GM12892 (cell line): ENCODE measurements at regions not wholly inside any gene's neighbourhood (a gene's known extent, or its start where the extent isn't known, plus 50 kb on each side); places are given as distances from the start of the nearest gene placed in this dataset.

Experiments
- DNase-seq: peaks from one replicate; pipeline ENCODE4 v3.0.0; 2011; ENCODE audit not compliant: insufficient read length
- FAIRE-seq: peaks from 2 replicates; lab custom pipeline; 2011; peaks lifted over from hg19 to GRCh38; lab: Jason Lieb, UNC
- POLR2A ChIP-seq: IDR thresholded peaks from 2 replicates; pipeline ENCODE4 v1.6.1; 2011; ENCODE audit warnings: low read depth, low read length, control low read depth
- POLR2AphosphoS5 ChIP-seq: IDR thresholded peaks from 2 replicates; pipeline ENCODE4 v1.6.1; 2011; ENCODE audit warnings: low read depth, low read length, control low read depth
- TAF1 ChIP-seq: IDR thresholded peaks from 2 replicates; pipeline ENCODE4 v1.6.1; 2011; ENCODE audit warnings: low read depth, mild to moderate bottlenecking, control low read depth, low read length, borderline replicate concordance

DNA sequence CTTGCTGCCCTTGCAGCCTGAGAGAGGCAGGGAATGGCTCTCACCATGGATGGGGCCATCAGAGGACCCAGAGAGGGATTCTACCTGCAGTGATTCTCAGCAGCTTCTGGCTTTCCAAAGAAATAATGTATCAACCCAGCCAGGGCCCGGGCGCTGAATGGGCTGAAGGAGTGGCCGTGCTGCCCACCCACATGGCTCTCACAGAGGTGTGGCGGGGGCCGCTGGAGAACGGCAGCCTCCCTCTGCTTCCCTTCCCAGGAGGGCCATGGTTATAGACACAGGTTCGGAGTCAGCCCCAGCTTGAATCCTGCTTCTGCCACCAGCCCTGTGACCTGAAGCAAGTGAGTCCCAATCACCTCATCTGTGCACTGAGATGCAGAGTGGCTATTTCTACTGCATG is 82.7 kb downstream of the THAP12 start:
- FAIRE-seq (no peak), DNase-seq (no peak)
- TF ChIP-seq POLR2A: no peak
- no peak for TF ChIP-seq POLR2AphosphoS5

DNA sequence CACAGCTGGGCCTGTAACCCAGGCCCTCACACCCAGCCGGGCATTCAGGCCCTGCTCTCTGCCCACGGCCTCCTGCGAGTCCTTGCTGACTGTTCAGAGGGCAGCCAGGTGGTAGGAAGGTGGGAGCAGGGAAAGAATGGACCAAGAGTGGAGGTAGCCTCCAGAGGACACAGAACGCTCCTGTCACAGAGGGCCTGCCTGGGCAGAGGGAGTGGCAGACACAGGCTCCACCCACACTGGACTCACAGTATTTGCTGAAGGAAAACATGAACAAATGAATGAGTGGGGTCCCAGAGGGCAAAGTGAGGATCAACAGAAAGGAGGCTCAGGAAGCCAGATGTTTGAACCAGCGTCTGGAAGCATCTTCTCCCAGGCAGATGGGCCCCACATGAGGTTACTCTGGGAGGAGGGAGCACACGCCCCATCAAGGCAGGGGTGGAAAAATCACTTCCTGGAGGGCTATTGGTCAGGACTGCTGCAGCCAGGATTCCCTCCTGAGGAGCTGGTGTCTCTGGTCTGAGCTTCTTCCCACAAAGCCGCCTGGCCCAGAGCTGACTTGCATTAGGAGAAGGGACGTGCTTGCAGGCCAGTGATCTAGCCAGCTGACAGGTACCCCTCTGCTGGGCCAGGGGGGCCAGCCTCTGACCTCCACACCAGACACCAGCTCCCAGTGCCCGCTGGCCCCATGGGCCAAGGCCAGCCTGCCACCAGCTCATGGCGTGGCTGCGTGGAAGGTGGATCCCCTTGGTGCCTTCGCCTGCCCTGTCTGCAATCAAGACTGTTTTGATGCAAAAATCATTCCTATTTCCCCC is 84.0 kb downstream of the THAP12 start:
- TF ChIP-seq TAF1 (no peak), POLR2A (no peak), POLR2AphosphoS5 (no peak)
- DNase-seq (no peak), FAIRE-seq (no peak)

DNA sequence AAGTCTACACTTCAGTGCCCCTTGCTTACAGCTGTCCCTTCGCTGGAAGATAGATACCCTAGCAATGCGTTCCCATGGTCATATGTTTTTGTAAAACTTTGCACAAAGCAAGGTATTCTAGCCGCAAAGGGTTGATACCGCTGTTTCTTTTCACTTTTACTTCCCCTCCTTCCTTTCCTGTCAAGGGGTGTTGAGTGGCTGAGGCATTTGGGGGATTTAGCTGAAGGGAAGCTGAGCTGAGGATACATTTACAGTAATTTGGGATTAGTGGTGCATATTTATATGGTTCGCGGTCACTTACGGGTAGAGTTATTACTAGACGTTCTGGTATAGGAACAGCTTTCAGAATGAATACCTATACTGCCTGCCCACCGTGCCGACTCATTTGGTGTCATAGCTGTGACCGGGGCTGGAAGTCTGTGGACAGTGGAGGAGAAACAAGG is 86.9 kb upstream of the WNT11 start:
- FAIRE-seq: peak; percentile 98
- DNase-seq: no peak
- TF ChIP-seq TAF1 (no peak), POLR2AphosphoS5 (no peak), POLR2A (no peak)

DNA sequence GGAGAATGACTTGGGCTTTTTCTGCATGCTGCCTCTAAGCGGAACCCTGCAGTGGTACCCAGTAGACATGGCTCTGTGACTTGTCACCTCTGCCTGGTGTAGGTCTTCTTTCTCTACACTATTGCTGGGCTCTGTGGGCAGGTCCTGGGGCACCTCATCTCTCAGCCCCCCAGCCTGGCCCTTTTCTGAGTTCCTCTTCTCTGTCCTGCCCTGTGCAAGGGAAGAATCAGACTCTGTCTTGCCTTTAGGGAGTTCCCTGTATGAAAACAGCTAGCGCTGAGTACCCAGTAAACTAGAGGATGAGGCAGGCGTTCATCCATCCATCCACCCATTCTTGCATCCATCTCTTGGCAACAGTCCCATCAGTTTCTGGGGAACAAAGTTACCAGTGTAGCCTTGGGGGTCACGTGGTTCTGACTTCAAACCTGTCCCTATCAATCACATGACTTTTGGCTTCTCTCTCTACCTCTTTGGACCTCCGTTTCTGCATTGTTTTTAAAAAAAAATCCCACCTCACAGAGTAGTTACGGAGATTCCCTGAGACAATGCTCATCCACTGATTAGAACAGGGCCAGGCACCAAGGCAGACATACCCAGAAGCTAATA is 86.4 kb upstream of the WNT11 start:
- no peak for TF ChIP-seq POLR2A
- TF ChIP-seq POLR2AphosphoS5: no peak
- TF ChIP-seq TAF1: no peak
- no peak for DNase-seq
- FAIRE-seq: no peak

DNA sequence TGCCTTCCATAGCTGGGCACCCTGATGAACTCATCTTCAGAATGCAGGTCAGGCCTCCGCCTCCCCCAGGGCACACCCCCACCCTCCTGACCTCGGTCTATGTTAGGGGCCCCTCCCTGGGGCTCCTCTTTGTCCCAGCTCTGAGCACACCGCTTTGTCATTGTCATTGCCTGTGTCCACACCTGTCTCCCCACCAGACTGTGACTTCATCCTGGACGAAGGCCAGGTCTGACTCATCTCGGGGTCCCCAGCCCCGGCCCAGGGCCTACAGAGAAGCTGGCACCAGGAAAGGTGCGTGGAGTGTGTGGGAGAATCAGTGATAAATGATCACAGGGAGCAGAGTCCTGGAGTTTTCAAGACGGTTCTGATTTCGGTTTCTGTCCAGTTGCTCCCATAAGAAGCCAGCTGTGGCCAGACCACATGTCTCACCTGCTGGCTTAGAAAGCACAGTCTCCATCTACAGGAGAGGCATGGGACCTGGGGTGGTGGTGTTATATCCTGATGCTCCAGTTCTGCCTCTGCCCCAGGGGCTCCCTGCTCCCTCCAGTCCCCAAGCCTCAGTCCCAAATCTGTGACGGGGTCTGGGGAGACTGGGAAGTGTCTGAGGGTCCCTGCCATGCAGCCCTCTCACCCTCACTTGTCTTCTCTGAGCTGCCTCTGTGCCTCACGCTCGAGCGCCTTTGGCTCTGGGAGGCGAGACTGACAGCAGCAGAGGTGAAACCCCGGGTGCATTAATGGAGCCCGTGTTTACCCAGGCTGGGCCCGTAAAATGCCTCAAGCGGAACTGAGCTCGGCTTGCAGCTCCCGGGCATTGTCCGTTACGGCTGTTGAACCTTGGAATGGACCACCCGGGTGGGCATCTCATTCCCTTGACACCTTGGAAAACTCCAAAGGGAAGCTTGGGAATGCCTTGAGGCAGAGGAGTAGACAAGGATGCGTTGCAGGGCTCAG is 85.5 kb upstream of the WNT11 start:
- TF ChIP-seq TAF1 (no peak), POLR2AphosphoS5 (no peak), POLR2A (no peak)
- peak; percentile 67 for FAIRE-seq

DNA sequence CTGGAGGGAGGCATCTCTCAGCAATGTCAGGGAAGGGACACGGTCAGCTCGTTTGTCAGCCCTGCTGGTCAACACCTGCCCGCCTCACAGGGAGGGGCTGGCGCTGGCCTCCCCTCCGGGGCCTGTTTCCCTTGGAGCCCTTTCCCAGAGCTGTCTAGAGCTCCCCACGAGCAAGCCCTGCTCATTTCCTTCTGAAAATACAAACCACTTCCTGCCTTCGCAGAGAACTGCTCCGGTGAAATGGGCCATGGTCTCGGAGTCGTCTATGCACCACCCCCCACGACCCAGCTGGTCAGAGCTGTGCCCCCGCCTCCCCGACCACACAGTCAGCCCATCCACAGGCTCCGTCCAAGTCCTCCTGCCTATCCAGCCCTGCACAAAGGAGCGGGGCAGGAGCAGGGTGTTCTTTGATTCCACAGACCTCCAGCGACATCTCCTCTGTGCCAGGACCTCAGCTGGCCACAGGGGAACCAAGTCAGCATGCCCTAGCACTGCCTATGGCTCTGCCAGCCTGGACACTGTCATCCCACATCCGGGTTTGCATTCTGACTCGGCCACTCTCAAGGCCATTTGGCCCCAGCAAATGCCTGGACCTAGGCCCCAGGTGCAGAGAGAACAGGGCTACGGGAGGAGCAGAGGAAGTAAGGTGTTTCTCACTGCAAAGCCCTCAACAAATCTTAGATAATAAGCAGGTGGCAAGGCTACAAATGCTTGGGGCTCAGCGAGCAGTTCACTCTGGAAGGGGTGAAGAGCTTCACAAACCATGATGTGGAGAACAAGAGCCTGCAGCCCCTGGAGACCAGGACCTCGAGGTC is 82.1 kb upstream of the WNT11 start:
- TF ChIP-seq POLR2AphosphoS5 (no peak), POLR2A (no peak), TAF1 (no peak)
- FAIRE-seq: peak; percentile 91
- DNase-seq: no peak

More for the DNA sequence above, 85.5 kb upstream of the WNT11 start:
- DNase-seq: no peak

DNA sequence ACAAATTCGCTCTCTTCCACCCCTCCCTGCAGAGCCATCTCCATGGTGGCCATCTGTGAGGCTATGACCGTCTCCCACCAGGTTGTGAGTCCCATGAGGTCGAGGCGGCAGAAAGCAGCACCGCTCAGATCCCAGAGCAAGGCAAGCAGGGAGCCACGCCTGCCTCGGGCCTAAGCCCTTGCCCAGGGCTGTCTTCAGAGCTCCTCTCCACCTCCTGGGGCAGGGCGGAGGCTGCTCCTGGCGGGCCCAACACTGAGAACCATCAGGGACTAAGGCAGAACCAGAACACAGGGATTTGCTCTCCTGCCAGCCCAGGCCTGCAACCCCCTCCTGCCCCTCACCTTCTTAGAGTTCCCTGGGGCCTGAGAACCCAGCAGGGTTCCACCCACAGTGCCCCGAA is 80.9 kb upstream of the WNT11 start:
- FAIRE-seq (no peak), DNase-seq (no peak)
- TF ChIP-seq POLR2AphosphoS5 (no peak), TAF1 (no peak), POLR2A (no peak)

DNA sequence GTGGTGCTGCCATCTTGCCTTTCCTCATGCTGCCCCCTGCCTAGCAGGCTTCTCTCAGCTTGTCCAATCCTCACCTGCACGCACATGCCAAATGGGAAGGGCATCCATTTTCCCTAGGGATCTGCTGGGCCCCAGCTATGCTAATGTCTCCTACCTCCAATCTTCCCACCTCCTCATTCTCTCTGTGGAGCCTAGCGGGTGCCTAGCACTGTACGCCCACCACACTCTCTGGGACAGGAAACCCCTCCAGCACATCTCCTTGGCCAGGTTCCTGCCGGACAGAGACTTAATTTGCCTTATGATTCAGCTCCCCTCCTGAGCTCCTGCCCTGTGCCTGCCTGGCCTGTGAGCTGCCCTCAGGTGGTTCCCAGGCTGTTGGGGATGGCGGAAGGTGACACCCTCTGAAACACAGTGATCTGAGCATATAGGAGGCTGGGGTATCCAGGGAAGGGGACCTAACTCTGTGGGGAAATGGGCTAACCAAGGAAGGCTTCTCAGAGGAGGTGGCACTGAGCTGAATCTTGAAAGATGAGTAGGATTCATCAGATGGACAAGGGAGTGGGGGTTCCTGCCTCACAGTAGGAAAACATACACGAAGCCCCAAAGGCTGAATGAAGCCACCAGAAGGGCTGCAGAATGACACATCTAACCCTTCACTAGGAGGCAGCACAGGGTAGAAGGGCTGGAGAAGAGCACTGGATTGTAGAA is 79.2 kb upstream of the WNT11 start:
- TF ChIP-seq POLR2AphosphoS5 (no peak), POLR2A (no peak), TAF1 (no peak)
- DNase-seq (no peak), FAIRE-seq (no peak)

DNA sequence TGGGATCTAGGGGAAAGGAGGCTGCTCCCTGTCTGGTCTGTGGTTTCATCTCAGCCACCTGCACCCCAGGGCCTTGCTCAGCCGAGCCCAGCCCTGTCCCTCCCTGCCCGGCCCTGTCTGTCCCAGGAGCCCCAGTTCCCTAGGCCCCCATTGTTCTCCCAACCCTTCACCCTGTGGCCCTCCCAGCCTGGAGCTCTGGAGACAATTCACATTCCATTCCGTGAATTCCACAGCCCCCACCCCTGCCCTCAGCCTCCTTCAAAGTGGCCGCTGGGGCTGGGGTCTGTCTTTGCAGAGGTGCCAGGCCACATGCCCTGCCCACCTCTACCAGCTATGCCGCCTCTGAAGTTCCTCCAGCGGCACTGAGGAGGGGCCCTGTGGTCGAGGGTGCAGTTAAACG is 77.9 kb upstream of the WNT11 start:
- FAIRE-seq (no peak), DNase-seq (no peak)
- no peak for TF ChIP-seq POLR2AphosphoS5
- TF ChIP-seq POLR2A: no peak
- no peak for TF ChIP-seq TAF1

DNA sequence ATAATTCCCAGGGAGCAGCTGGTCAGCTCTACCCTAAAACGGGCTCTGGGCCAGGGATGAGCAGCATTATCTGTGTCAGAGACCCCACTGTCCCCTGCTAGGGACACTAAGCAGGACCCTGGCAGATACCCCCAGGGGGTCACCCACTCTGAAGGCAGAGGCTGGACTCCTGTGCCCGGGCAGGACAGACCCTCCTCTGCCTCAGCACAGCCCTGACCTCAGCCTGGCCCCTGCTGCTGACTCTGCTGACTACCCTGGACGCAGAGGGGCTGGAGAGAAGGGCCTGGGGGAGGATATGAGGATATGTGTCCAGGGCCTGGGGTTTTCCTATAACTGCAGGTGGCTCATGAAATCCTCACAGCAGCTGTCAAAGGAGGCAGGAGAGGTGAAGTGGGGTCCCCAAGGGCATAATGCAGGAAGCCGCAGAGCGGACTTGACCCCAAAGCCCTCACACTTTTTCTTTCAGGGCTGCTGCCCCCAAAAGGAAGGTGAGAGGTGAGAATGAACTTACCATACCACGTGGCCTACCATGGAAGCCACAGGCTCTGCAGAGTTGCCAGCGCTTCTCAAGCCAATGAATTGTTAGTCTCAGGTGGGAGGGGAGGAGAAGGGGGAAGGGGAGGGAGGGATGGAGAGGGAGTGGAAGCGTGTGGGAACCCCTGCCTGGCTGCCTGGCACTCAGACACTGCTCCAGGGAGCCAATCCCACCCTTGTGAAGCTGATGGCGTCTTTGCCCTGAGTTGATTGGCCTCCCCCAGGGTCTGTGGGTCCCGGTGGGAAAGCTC is 76.7 kb upstream of the WNT11 start:
- TF ChIP-seq TAF1 (no peak), POLR2A (no peak), POLR2AphosphoS5 (no peak)
- DNase-seq (no peak), FAIRE-seq (no peak)
